Ishikawa (cell line): ENCODE measurements at regions not wholly inside any gene's neighbourhood (a gene's known extent, or its start where the extent isn't known, plus 50 kb on each side); places are given as distances from the start of the nearest gene placed in this dataset.

Source experiments
- CREB1 ChIP-seq: IDR thresholded peaks from 2 replicates; pipeline ENCODE4 v1.6.1; 2012; ENCODE audit warnings: low read depth
- EGR1 ChIP-seq: IDR thresholded peaks from 2 replicates; pipeline ENCODE4 v1.6.1; 2012
- EP300 ChIP-seq: IDR thresholded peaks from 2 replicates; pipeline ENCODE4 v1.6.1; 2012; ENCODE audit warnings: borderline replicate concordance
- FOXM1 ChIP-seq: IDR thresholded peaks from 2 replicates; pipeline ENCODE4 v1.6.1; 2012; ENCODE audit warnings: low read depth, borderline replicate concordance
- REST ChIP-seq: IDR thresholded peaks from 2 replicates; pipeline ENCODE4 v1.6.1; 2012; ENCODE audit warnings: low read depth, mild to moderate bottlenecking
- TAF1 ChIP-seq: IDR thresholded peaks from 2 replicates; pipeline ENCODE4 v1.6.1; 2012; ENCODE audit warnings: low read depth, mild to moderate bottlenecking
- TCF12 ChIP-seq: IDR thresholded peaks from 2 replicates; pipeline ENCODE4 v1.6.1; 2012; ENCODE audit warnings: low read depth
- TEAD4 ChIP-seq: IDR thresholded peaks from 2 replicates; pipeline ENCODE4 v1.6.1; 2012
- YY1 ChIP-seq: IDR thresholded peaks from 2 replicates; pipeline ENCODE4 v1.6.1; 2012; ENCODE audit warnings: low read depth
- TF ChIP-seq, protein P1 (sequence below): IDR thresholded peaks from 2 replicates; pipeline ENCODE4 v1.6.1; 2012

DNA sequence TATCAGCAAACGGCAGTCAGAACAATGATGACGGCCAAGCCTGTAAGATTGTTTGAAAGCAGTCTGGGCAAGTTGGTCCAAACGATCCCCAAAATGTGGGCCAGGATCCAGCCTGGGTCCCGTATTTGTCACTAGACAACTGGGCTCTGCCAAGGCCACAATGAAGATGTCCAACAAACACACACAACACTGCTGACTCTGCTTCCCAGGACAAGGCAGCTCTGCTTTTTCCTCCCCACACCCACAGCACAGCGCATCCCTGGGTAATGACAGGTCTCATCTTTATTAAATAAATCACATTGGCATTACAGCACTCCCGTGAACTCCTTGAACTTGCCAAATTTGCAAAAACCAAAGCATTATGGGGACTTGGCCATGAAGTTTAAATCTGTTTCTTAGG is 424.1 kb upstream of the ACTBL2 start:
- TF ChIP-seq EP300 (no peak), YY1 (no peak), REST (no peak), TAF1 (no peak), TCF12 (no peak), CREB1 (no peak), FOXM1 (no peak), EGR1 (no peak), TEAD4 (no peak)
- TF ChIP-seq, protein P1, sequence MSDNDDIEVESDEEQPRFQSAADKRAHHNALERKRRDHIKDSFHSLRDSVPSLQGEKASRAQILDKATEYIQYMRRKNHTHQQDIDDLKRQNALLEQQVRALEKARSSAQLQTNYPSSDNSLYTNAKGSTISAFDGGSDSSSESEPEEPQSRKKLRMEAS, result no peak
